ENCODE measurements at regions not wholly inside any gene's neighbourhood (a gene's known extent, or its start where the extent isn't known, plus 50 kb on each side); places are given as distances from the start of the nearest gene placed in this dataset.

- Histone ChIP-seq H3K4me1 (peaks cover 0 to 28% (median 0%) of the 10 kb centered on the region in 9 donors), H3K27me3 (peaks cover 0 to 4% (median 0%) of the 10 kb centered on the region in 7 donors), H3K36me3 (no peaks in the 10 kb centered on the region), H3K4me3 (no peak overlapping the region), H3K9me3 (no peaks in the 10 kb centered on the region), H3K27ac (peak overlapping the region in 1 of 10 donors; percentile 46)
- WGBS, 2 donors = 67 to 71% methylated on average over 2 of the region's 2 CpGs
- TF ChIP-seq CTCF (IDR thresholded peaks at IDR 0.05) = no peak
- intact Hi-C loops (cut with DNase I) = no loop called here
- ATAC-seq (peak in 4 of 8 donors; percentile 37 to 44 (median 40)), DNase-seq (no peak)
Measured at GRCh38 chr6:149153100-149153499, 164.4 kb upstream of the TAB2 start.

GRCh38 chr6:149153693-149154092, 163.8 kb upstream of the TAB2 start:
- no peak for DNase-seq
- no peak overlapping the region for H3K4me3 ChIP-seq
- peaks cover 0 to 4% (median 0%) of the 10 kb centered on the region in 7 donors for H3K27me3 ChIP-seq
- no peak for TF ChIP-seq CTCF (IDR thresholded peaks at IDR 0.05)
- ATAC-seq = no peak
- intact Hi-C loops (cut with DNase I) = no loop called here
- H3K27ac ChIP-seq = peak overlapping the region in 1 of 10 donors; percentile 46
- no peaks in the 10 kb centered on the region for H3K36me3 ChIP-seq
- 81 to 83% methylated on average over 2 of the region's 2 CpGs for WGBS, 2 donors
- peaks cover 0 to 22% (median 0%) of the 10 kb centered on the region in 9 donors for H3K4me1 ChIP-seq
- no peaks in the 10 kb centered on the region for H3K9me3 ChIP-seq

- intact Hi-C loops (cut with DNase I) = no loop called here
- no peak for DNase-seq
- Histone ChIP-seq H3K4me1 (peaks cover 0 to 19% (median 0%) of the 10 kb centered on the region in 9 donors), H3K4me3 (no peak overlapping the region), H3K36me3 (no peaks in the 10 kb centered on the region), H3K9me3 (no peaks in the 10 kb centered on the region), H3K27me3 (peaks cover 0 to 1% (median 0%) of the 10 kb centered on the region in 7 donors), H3K27ac (no peak overlapping the region)
- no peak for ATAC-seq
- WGBS, 2 donors = 83 to 86% methylated on average over 1 of the region's 1 CpG
- no peak for TF ChIP-seq CTCF (IDR thresholded peaks at IDR 0.05)
Measured at GRCh38 chr6:149154261-149154821, 163.2 kb upstream of the TAB2 start.

GRCh38 chr6:149157126-149157525, 160.4 kb upstream of the TAB2 start:
- no peaks in the 10 kb centered on the region for H3K9me3 ChIP-seq
- H3K4me3 ChIP-seq = no peak overlapping the region
- no peak overlapping the region for H3K27ac ChIP-seq
- H3K4me1 ChIP-seq = peaks cover 0 to 19% (median 0%) of the 10 kb centered on the region in 9 donors
- DNase-seq = no peak
- no peaks in the 10 kb centered on the region for H3K27me3 ChIP-seq
- H3K36me3 ChIP-seq = no peaks in the 10 kb centered on the region
- 87 to 93% methylated on average over 5 of the region's 5 CpGs for WGBS, 2 donors
- no peak for ATAC-seq
- TF ChIP-seq CTCF (IDR thresholded peaks at IDR 0.05) = no peak
- intact Hi-C loops (cut with DNase I) = no loop called here

Measured in heart right ventricle (tissue), 16 donors.